ENCODE measurements at regions not wholly inside any gene's neighbourhood (a gene's known extent, or its start where the extent isn't known, plus 50 kb on each side); places are given as distances from the start of the nearest gene placed in this dataset.

GRCh38 chr13:50609011-50609410 lies 234.5 kb downstream of the DLEU7 start:
- no peaks in the 10 kb centered on the region for H3K9me3 ChIP-seq
- H3K36me3 ChIP-seq, result no peaks in the 10 kb centered on the region
- no peaks in the 10 kb centered on the region for H3K4me1 ChIP-seq
- intact Hi-C loops (cut with DNase I; ENCODE audit: low total_unique reads), result no loop called here
- no peak for DNase-seq
- no peak for TF ChIP-seq POLR2A (IDR thresholded peaks at IDR 0.05)
- TF ChIP-seq EP300 (IDR thresholded peaks at IDR 0.05; ENCODE audit: low read depth), result no peak
- no peak for TF ChIP-seq CTCF (IDR thresholded peaks at IDR 0.05)
- no peak for TF ChIP-seq POLR2AphosphoS5 (IDR thresholded peaks at IDR 0.05)
- 61 to 79% methylated on average over 3 of the region's 3 CpGs for WGBS, 2 donors (ENCODE audit: low coverage in 1 of 2)
- H3K27me3 ChIP-seq, result no peaks in the 10 kb centered on the region
- no peak overlapping the region for H3K27ac ChIP-seq
- in situ Hi-C loops (cut with MboI; ENCODE audit: low pct_ligation_motif_present in 1 of 4, low pct_unique_long_range_greater_than_20kb in 1 of 4, low sequenced_read_pairs in 3 of 4), result no loop called here
- H3K4me3 ChIP-seq, result no peak overlapping the region

- in situ Hi-C loops (cut with MboI; ENCODE audit: low pct_ligation_motif_present in 1 of 4, low pct_unique_long_range_greater_than_20kb in 1 of 4, low sequenced_read_pairs in 3 of 4) (no loop called here), intact Hi-C loops (cut with DNase I; ENCODE audit: low total_unique reads) (no loop called here)
- Histone ChIP-seq H3K4me3 (no peak overlapping the region), H3K27me3 (no peaks in the 10 kb centered on the region), H3K9me3 (no peaks in the 10 kb centered on the region), H3K4me1 (no peaks in the 10 kb centered on the region), H3K27ac (no peak overlapping the region), H3K36me3 (no peaks in the 10 kb centered on the region)
- WGBS, 2 donors (ENCODE audit: low coverage in 1 of 2), result 95 to 100% methylated on average over 2 of the region's 2 CpGs
- TF ChIP-seq POLR2A (IDR thresholded peaks at IDR 0.05) (no peak), CTCF (IDR thresholded peaks at IDR 0.05) (no peak), EP300 (IDR thresholded peaks at IDR 0.05; ENCODE audit: low read depth) (no peak), POLR2AphosphoS5 (IDR thresholded peaks at IDR 0.05) (no peak)
- DNase-seq, result no peak
These were observed 233.3 kb downstream of the DLEU7 start for GRCh38 chr13:50610238-50610637.

- WGBS, 2 donors (ENCODE audit: low coverage in 1 of 2), result 87 to 88% methylated on average over 4 to 5 of the region's 5 CpGs
- H3K27ac ChIP-seq, result no peak overlapping the region
- DNase-seq, result no peak
These were observed 232.2 kb downstream of the DLEU7 start for GRCh38 chr13:50611117-50611781.

GRCh38 chr13:50612717-50613116 lies 230.8 kb downstream of the DLEU7 start:
- 69 to 73% methylated on average over 3 of the region's 3 CpGs for WGBS, 2 donors (ENCODE audit: low coverage in 1 of 2)
- TF ChIP-seq EP300 (IDR thresholded peaks at IDR 0.05; ENCODE audit: low read depth) (no peak), POLR2AphosphoS5 (IDR thresholded peaks at IDR 0.05) (no peak), POLR2A (IDR thresholded peaks at IDR 0.05) (no peak), CTCF (IDR thresholded peaks at IDR 0.05) (no peak)

More at GRCh38 chr13:50611117-50611781, 232.2 kb downstream of the DLEU7 start:
- no peaks in the 10 kb centered on the region for H3K27me3 ChIP-seq
- intact Hi-C loops (cut with DNase I; ENCODE audit: low total_unique reads), result no loop called here
- in situ Hi-C loops (cut with MboI; ENCODE audit: low pct_ligation_motif_present in 1 of 4, low pct_unique_long_range_greater_than_20kb in 1 of 4, low sequenced_read_pairs in 3 of 4), result no loop called here
- H3K9me3 ChIP-seq, result no peaks in the 10 kb centered on the region
- no peak overlapping the region for H3K4me3 ChIP-seq
- H3K4me1 ChIP-seq, result no peaks in the 10 kb centered on the region
- no peaks in the 10 kb centered on the region for H3K36me3 ChIP-seq
- TF ChIP-seq POLR2A (IDR thresholded peaks at IDR 0.05), result no peak
- TF ChIP-seq POLR2AphosphoS5 (IDR thresholded peaks at IDR 0.05), result no peak
- no peak for TF ChIP-seq EP300 (IDR thresholded peaks at IDR 0.05; ENCODE audit: low read depth)
- no peak for TF ChIP-seq CTCF (IDR thresholded peaks at IDR 0.05)

More at GRCh38 chr13:50612717-50613116, 230.8 kb downstream of the DLEU7 start:
- Histone ChIP-seq H3K9me3 (no peaks in the 10 kb centered on the region), H3K4me1 (peaks cover 0 to 13% (median 7%) of the 10 kb centered on the region in 4 donors), H3K27me3 (no peaks in the 10 kb centered on the region), H3K27ac (no peak overlapping the region), H3K36me3 (no peaks in the 10 kb centered on the region), H3K4me3 (no peak overlapping the region)
- intact Hi-C loops (cut with DNase I; ENCODE audit: low total_unique reads) (no loop called here), in situ Hi-C loops (cut with MboI; ENCODE audit: low pct_ligation_motif_present in 1 of 4, low pct_unique_long_range_greater_than_20kb in 1 of 4, low sequenced_read_pairs in 3 of 4) (no loop called here)
- no peak for DNase-seq

Data from transverse colon (tissue), 4 donors.